Mammary epithelial cell (primary cell): ENCODE measurements at regions not wholly inside any gene's neighbourhood (a gene's known extent, or its start where the extent isn't known, plus 50 kb on each side); places are given as distances from the start of the nearest gene placed in this dataset.

Source experiments
- EZH2 ChIP-seq: IDR thresholded peaks from 2 replicates; pipeline ENCODE4 v1.6.1; 2012; ENCODE audit warnings: low read length, inconsistent platforms, borderline replicate concordance
- TF ChIP-seq, protein P1 (sequence below), 2 donors: IDR thresholded peaks in 1 of 2; conservative IDR thresholded peaks in 1 of 2; 2 replicates each; pipeline ENCODE4 v1.5.1; 2011 to 2012; ENCODE audit warnings: inconsistent platforms in 2 of 2, low read length in 2 of 2, mild to moderate bottlenecking in 2 of 2, control low read depth in 1 of 2, low read depth in 1 of 2; ENCODE audit not compliant: insufficient read depth in 1 of 2; ENCODE audit errors: extremely low read depth in 1 of 2

DNA sequence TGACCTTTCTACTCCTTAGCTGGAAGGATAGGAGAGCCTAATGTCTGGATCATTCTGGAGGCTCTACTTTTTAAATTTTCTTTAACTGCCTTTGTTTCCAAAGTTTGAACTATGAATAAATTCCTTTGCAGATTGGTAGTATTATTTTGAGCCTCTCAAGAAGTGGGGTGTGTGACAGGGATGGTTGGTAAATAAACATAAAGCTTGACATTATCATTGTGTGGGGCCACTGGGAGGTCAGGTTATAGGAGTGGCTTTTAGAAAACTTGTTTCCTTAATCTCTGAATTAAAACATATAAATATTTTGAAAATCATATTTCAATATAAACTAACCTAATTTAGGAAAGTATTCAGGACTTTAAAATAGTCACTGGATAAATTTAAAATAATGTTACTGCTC, 89.3 kb downstream of the OTOL1 start:
- TF ChIP-seq EZH2 = no peak
- TF ChIP-seq, protein P1, sequence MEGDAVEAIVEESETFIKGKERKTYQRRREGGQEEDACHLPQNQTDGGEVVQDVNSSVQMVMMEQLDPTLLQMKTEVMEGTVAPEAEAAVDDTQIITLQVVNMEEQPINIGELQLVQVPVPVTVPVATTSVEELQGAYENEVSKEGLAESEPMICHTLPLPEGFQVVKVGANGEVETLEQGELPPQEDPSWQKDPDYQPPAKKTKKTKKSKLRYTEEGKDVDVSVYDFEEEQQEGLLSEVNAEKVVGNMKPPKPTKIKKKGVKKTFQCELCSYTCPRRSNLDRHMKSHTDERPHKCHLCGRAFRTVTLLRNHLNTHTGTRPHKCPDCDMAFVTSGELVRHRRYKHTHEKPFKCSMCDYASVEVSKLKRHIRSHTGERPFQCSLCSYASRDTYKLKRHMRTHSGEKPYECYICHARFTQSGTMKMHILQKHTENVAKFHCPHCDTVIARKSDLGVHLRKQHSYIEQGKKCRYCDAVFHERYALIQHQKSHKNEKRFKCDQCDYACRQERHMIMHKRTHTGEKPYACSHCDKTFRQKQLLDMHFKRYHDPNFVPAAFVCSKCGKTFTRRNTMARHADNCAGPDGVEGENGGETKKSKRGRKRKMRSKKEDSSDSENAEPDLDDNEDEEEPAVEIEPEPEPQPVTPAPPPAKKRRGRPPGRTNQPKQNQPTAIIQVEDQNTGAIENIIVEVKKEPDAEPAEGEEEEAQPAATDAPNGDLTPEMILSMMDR (conservative IDR thresholded peaks at IDR 0.05 in 1 of 2, IDR thresholded peaks at IDR 0.05 in 1 of 2; ENCODE audit: extremely low read depth in 1 of 2, insufficient read depth in 1 of 2, low read depth in 1 of 2, low read length in 2 of 2) = no peak
